Right atrium auricular region (tissue), 2 donors: ENCODE measurements at regions not wholly inside any gene's neighbourhood (a gene's known extent, or its start where the extent isn't known, plus 50 kb on each side); places are given as distances from the start of the nearest gene placed in this dataset.

Experiments used
- DNase-seq: peaks from one replicate; pipeline ENCODE4 v3.0.0-alpha.2; 2019; ENCODE audit warnings: low spot score
- H3K27ac ChIP-seq, 2 donors: fragments of 200-600 bp; sonication (generic); 1 replicate in 1 of 2; 2 replicates in 1 of 2; pipeline ENCODE4 v1.5.1; 2016 to 2019
- H3K27me3 ChIP-seq, 2 donors: fragments of 200-600 bp; sonication (generic); one replicate each; pipeline versions ENCODE4 v1.5.1 to v1.6.0; 2017 to 2019
- H3K36me3 ChIP-seq: fragments of 200-600 bp; sonication (generic); one replicate; pipeline ENCODE4 v1.5.1; 2016
- H3K4me1 ChIP-seq, 2 donors: fragments of 200-600 bp; sonication (generic); one replicate each; pipeline versions ENCODE4 v1.5.1 to v1.6.0; 2017 to 2019
- H3K4me3 ChIP-seq, 2 donors: fragments of 200-600 bp; sonication (generic); 1 replicate in 1 of 2; 2 replicates in 1 of 2; pipeline ENCODE4 v1.5.1; 2017 to 2019; ENCODE audit warnings: mild to moderate bottlenecking in 1 of 2, moderate library complexity in 1 of 2
- H3K9me3 ChIP-seq, 2 donors: fragments of 200-600 bp; sonication (generic); one replicate each; pipeline ENCODE4 v1.5.1; 2019
- CTCF ChIP-seq, 2 donors: fragments of 200-600 bp; sonication (generic); IDR thresholded peaks; one replicate each; pipeline ENCODE4 v1.5.1; 2019; ENCODE audit warnings: antibody characterized with exemption in 2 of 2

DNA sequence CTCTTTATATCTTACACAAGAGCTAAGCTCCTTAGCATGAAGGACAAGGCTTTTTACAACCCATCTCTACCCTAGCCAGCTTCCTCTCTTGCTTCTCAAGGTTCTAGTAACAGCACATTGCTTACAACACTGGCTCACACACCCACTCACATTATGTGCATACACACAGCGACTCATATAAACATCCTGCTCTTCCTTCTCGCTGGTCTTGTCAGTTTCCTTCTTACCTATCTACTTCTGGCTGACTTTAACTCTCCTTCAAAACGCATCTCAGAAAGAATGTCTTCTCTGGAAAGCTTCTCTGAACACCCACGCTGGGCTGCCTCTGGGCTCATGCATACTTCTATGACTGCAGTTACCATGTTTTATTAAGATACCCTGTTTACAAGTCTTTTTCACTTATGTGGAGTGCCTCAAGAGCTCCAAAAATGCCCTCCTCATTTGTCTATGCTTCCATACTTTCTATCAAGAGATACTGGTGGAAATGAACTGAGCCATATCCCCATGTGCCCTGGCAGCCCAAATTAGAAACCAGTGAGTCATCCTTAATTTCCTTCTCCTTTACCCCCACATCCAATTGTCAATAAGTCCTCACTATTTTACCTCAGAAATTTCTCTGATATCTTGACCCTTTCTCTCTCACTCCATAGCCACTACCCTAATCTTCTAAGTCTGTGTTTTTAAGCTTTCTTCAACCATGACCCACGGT, 126.9 kb upstream of the KRAS start:
- H3K4me1 ChIP-seq, result no peaks in the 10 kb centered on the region
- no peak for TF ChIP-seq CTCF (IDR thresholded peaks at IDR 0.05)
- no peaks in the 10 kb centered on the region for H3K27me3 ChIP-seq
- H3K4me3 ChIP-seq, result no peak overlapping the region
- H3K27ac ChIP-seq, result no peak overlapping the region
- H3K9me3 ChIP-seq, result no peaks in the 10 kb centered on the region
- no peaks in the 10 kb centered on the region for H3K36me3 ChIP-seq
- no peak for DNase-seq

DNA sequence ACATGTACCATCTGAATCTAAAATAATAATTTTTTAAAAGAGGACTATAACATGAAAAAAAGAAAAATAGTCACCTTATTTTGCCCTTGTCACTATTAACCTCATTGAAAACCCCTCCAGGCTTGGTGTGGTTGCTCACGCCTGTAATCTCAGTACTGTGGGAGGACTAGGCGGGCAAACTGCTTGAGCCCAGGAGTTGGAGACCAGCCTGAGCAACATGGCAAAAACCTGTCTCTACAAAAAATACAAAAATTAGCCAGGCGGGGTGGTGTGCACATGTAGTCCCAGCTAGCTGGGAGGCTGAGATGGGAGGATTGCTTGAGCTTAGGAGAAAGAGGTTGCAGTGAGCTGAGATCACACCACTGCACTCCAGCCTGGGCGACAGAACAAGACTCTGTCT, 126.3 kb upstream of the KRAS start:
- H3K4me3 ChIP-seq, result no peak overlapping the region
- H3K27ac ChIP-seq, result no peak overlapping the region
- no peak for TF ChIP-seq CTCF (IDR thresholded peaks at IDR 0.05)

GRCh38 chr12:25376407-25376806, 125.7 kb upstream of the KRAS start:
- no peak for DNase-seq
- Histone ChIP-seq H3K4me3 (no peak overlapping the region), H3K27ac (no peak overlapping the region), H3K9me3 (no peaks in the 10 kb centered on the region), H3K4me1 (no peaks in the 10 kb centered on the region), H3K36me3 (no peaks in the 10 kb centered on the region), H3K27me3 (no peaks in the 10 kb centered on the region)
- TF ChIP-seq CTCF (IDR thresholded peaks at IDR 0.05), result no peak

More for the DNA sequence above, 126.3 kb upstream of the KRAS start:
- Histone ChIP-seq H3K27me3 (no peaks in the 10 kb centered on the region), H3K4me1 (no peaks in the 10 kb centered on the region), H3K9me3 (no peaks in the 10 kb centered on the region), H3K36me3 (no peaks in the 10 kb centered on the region)
- no peak for DNase-seq

DNA sequence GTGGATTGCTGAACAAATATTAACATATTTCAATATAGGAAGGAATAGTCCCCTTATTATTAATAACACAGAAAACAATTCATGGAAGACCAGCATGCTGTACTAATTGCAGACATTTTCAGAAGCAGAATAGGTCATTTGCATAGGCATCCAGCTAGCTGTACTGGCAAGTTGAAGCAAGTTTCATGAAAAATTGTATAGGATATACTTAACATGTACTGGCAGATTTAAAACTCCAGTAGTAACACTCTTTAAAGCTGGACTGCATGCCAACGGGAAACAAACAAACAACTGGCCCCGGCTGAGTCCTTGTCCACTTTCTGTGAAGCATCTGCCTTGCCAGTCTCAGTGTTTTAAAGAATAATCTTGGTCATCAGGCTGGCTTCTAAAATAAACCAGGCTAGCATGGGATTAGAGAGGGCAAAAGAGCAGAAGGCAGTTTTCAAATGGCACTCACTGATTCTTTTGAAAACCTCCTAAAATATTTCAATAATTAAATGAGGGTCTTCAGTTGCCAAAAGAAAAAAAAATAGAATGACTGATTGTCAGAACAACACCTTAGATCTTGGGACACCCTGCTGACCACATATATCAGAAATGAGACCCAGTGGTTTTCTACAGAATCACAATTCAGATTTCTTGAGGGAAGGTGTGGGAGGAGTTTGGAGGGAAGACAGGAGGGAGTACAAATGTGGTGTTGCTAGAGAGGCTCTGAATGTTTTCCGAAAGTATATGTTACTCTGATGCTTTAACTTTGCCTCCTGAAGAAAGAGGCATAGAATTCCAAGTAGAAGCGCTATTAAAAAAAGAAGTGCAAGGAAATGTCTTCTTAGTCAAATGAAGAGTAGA, 122.5 kb upstream of the KRAS start:
- DNase-seq, result no peak
- Histone ChIP-seq H3K4me1 (no peaks in the 10 kb centered on the region), H3K27me3 (no peaks in the 10 kb centered on the region), H3K9me3 (no peaks in the 10 kb centered on the region), H3K4me3 (no peak overlapping the region), H3K36me3 (no peaks in the 10 kb centered on the region), H3K27ac (no peak overlapping the region)
- TF ChIP-seq CTCF (IDR thresholded peaks at IDR 0.05), result no peak

GRCh38 chr12:25372002-25372401, 121.3 kb upstream of the KRAS start:
- H3K36me3 ChIP-seq, result no peaks in the 10 kb centered on the region
- H3K27me3 ChIP-seq, result no peaks in the 10 kb centered on the region
- no peak overlapping the region for H3K4me3 ChIP-seq
- H3K9me3 ChIP-seq, result no peaks in the 10 kb centered on the region
- DNase-seq, result no peak
- no peak overlapping the region for H3K27ac ChIP-seq
- TF ChIP-seq CTCF (IDR thresholded peaks at IDR 0.05), result no peak
- no peaks in the 10 kb centered on the region for H3K4me1 ChIP-seq
